NCI-H2029 (cell line): ENCODE measurements at regions not wholly inside any gene's neighbourhood (a gene's known extent, or its start where the extent isn't known, plus 50 kb on each side); places are given as distances from the start of the nearest gene placed in this dataset.
A peak's percentile ranks its signal among the peaks of the same experiment; 100 is the strongest.

Experiments
- DNase-seq: peaks from one replicate; lab custom pipeline; 2025; lab: John Stamatoyannopoulos, UW

GRCh38 chr6:163655217-163656121, 241.0 kb downstream of the QKI start:
- DNase-seq = no peak

DNA sequence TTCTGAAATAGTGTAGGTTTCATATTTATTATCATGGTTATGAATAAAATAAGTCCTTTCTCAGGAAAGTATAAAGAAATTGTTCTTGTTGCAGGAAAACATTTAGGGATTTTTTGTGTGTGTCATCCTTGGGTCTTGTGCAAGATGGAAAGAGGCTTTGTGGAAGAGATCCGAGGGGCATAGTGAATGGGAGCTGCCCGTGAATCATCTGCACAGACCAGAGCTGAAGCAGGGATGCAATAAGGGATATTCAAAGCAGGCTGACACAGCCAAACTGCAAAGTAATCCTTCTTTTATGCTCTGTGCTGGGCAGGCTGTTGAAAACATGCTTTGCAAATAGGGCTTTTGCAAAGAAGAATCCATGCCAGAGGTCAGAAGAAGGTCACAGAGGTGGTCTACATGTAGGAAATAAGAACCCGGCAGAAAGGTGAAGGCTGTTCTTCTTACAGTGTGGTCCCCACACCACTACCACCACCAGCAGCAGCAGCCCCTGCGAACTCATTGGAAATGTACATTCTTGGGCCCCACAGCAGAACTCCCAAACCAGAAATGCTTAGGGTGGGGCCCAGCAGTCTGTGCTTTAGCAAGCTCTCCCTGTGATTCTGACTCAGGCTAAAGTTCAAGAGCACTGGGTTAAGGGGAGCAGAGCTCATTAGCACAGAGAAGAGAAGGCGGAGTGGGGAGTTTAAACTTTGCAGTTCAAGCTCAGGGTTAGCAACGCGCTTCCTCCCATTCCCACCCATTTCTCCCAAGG, 237.6 kb downstream of the QKI start:
- no peak for DNase-seq

- no peak for DNase-seq
Observed at GRCh38 chr6:163651426-163651825, 236.9 kb downstream of the QKI start.

DNA sequence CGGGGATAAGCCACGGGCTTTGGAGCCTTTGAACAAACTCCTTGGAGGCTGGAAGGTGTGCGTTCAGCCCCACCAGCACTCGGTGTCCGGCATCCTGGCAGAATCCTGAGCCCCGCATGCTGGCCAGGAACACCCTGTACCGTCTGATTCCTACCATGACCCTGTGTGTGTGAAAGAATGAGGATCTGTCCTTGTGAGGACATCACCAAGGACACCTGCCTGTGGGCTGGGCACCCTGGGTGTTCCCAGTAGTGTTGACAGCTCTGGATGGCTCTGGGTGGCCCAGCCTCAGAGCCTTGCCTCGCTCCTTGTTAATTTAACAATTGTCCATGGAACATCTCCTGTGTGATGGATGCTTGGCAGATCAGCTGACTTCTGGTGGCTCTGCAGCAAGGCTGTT, 234.3 kb downstream of the QKI start:
- no peak for DNase-seq

GRCh38 chr6:163647624-163648023, 233.1 kb downstream of the QKI start:
- no peak for DNase-seq

DNA sequence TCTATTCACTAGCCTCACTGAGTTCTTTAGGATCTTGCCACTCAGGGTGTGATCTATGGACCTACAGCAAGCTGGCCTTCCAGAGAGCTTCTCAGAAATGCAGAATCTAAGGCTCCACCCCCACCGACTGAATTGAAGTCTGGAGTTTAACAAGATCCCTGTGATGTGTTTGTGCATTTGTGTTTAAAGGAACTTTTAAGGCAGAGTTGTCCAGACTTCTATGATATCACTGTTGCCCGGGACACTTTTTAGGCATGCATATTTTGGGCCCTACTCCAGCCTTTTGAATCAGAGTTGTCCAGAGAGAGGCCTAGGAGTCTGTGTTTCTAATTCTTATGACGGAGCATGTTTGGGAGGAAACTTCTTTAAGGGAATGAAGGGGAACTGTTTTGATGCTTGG, 232.3 kb downstream of the QKI start:
- no peak for DNase-seq

DNA sequence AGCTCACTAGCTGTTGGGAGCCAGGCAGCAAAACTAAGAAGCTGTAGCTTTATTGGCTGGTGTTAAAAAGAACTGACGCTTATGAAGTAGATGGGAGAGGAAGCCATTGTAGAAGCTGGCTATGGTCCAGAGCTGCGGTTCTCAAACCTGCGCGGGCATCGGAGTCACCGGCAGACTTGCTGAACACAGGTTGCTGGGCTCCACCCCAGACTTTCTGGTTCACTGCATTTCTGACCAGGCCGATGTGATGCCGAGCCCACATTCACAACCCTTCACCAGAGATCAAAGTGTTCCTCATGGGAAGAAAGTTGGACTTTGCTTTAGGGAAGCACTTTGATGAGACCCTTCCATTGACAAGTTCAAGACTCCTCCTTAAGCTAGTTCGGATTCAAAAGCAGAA, 231.6 kb downstream of the QKI start:
- peak; percentile 2 for DNase-seq

DNA sequence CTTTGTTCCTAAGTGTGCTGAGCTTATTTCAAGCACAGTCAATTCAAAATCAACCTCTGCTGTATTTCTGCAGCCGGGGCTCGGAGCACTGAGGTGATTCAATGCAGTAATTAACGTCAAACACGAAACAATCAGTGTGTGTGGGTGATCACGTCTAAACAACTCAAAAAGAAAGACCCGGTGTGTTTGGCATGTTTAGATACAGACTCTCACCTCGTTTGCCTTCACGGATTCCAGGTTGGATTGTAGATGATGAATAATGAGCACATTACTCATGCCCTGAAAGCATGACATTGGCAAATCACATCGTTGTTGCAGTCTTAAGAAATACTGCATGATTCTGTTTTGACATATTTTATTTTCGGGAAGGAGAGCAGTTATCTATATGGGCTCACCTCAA, 231.0 kb downstream of the QKI start:
- DNase-seq = no peak

DNA sequence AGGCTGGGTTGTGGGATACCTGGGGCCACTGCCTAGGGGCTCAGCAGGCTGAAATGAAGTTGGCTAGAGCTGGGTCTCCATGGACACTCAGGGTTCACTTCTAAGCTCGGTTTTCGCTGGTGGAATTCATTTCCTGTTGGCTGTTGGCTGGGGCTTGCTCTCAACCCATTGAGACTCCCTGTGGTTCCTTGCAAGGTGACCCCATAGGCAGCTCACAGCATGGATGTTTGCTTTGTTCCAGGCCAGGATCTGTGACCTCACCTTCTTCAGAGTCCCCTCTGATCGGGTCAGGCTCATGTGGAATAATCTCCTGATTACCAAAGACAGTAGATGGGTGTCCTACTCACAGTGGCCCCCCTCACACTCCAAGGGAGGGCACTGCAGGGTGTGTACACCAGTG, 229.3 kb downstream of the QKI start:
- no peak for DNase-seq

- no peak for DNase-seq
Observed at GRCh38 chr6:163641706-163642105, 227.2 kb downstream of the QKI start.

DNA sequence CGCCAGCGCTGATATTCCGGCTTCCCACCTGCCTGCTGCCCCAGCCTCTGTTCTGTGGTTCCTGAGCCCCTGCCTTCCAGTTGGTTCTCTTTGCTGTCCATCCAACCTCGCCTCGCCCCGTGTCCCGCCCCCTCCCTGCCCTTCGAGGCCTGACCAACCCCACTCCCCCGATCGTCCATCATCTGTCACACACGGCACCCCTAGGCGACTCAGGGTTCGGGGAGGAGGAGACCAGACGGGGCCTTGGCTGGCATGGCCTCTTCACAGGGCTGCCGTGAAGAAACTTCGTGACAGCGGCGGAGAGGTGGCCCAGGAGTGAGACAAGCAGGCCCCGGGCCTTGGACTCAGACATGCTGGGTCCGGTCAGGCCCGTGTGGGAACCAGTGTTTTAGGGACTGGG, 226.1 kb downstream of the QKI start:
- no peak for DNase-seq

DNA sequence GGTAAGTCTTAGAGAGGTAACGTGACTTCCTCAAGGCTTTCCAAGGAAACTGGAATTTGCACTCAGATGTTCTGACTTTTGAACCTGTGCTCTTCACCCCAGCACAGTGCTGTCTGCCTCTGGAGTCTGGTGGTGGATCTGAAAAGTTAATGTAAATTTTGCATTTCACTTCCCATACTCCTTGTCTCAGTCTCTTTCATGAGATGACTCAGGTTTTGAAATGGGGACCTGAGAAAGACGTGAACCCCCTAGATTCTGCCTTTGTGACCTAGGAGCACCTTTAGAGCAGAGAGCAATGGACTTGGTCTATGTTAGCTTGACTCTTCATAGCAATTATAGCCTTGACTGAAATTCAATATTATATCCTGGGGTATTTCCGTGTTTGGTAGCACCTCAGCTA, 223.0 kb downstream of the QKI start:
- DNase-seq = no peak

- no peak for DNase-seq
Observed at GRCh38 chr6:163635731-163636364, 221.3 kb downstream of the QKI start.

GRCh38 chr6:163635315-163635714, 220.8 kb downstream of the QKI start:
- no peak for DNase-seq

DNA sequence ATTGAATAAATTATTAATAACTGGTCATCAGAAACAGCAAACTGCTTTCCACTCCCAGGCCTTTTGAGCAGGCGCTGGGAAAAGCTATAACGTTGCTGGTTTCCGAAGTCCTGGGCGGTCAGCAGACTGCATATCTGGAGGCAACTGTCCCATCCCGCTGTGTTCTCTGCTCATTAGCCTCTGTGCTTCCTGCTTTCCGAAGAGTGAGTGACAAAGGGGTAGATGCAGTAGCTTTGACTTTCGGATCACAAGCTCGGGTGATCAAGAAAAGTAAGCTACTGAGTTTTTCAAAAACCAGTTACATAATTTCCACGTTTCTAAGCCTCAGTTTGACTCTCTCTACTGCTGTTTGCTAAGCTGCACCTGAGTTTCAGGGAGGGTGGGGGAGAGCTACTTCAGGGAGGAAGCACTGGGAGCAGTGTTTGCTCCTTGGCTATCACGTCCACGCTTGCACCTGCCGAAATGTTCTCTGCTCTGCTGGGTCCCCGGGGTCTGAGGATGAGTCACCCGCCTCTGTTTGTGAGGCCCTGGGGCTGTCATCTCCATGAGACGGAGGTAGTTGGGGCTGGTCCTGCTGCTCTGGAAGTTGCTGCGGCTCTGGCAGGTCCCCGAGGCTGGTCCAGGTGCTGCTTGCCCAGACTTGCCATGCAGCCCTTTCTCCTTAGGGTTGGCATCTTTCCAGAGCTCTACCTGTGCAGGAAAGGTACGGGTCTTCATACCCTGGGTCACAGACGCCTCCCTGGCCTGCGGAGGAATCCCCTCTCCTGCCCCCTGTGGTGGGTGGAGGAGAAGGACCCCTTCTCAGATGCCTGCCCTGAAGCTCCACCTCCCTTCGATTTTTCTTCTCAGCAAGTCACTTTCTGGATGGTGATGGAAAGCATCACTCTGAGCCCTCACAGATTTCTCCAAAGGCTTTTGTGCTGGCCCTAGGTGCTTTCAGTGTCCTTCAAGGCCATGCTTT, 220.0 kb downstream of the QKI start:
- peak; percentile 60 for DNase-seq

DNA sequence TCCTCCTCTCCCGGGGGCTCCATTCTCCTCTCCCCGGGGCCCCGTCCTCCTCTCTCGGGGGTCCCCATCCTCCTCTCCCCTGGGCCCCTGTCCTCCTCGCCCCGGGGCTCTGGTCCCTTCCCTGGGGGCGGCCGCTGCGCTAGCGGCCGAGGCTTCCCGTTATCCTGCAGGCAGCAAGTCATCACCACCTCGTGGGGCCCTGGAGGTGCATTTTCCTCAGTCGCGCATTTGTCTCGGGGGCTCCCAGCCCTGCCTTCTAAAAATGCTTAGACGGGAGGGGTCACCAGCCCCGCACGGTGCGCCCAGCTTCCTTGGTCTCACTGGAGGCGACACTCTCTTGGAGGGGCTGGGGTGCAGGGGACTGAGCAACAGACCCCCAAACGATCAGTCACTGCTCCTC, 216.5 kb downstream of the QKI start:
- DNase-seq = no peak

DNA sequence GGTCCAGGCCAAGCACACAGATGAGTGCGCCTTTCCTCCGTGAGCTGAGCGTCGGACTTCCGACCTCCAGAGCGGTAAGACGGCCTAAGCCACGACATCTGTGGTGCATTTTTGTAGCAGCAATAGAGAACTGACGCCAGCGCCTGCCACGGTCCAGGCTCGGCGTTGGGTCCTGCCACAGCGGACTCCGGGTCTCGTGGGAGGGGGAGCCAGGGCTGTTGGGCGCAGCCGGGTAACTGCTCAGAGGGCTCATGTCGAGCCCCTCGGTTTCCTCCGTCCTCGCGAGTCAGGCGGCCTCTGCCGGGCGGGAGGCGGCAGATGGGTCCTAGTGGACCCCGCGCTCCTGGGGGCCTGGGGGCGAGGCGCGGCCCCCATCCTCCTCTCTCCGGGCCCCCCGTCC, 216.1 kb downstream of the QKI start:
- DNase-seq = no peak

DNA sequence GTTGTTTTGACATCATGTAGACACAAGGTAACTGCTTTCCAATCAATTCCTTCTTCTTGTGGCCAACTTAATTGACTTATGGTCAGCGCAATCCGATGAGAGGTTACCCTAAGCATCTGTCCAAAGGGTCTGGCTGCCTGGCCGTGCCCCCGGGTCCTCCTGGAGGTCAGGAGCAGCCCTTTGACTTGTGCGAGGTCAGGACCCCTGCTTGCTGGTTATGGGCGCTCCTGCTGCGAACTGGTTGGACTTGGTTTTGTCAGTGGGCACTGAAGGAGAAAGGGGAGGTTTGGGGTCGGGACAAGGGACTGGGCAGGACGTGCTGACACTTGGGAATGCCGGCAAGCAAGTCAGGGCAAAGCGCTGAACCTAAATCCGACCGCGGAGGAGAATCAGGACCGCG, 215.6 kb downstream of the QKI start:
- no peak for DNase-seq
